Stimulated activated CD4-positive, alpha-beta T cell treated with anti-CD3 and anti-CD28 coated beads, Interleukin-15, amount 100 ng/mL, for 1 hour (primary cell): ENCODE measurements at regions not wholly inside any gene's neighbourhood (a gene's known extent, or its start where the extent isn't known, plus 50 kb on each side); places are given as distances from the start of the nearest gene placed in this dataset.
"Not testable (repeated sequence)": the region's sequence is repeated elsewhere in the genome, so short reads cannot be mapped to it uniquely, and the experiment has no call there.

Experiments used
- DNase-seq, 2 donors: peaks; one replicate each; pipeline ENCODE4 v3.0.0-alpha.2; 2020; ENCODE audit warnings: low read depth in 1 of 2, low spot score in 1 of 2

- no peak for DNase-seq
Measured at GRCh38 chr15:96053031-96053780, 277.3 kb upstream of the NR2F2 start.

- no peak for DNase-seq
Measured at GRCh38 chr15:96053781-96054428, 276.6 kb upstream of the NR2F2 start.

GRCh38 chr15:96054621-96055020 is 275.9 kb upstream of the NR2F2 start:
- no peak for DNase-seq

- DNase-seq, result no peak
Measured at GRCh38 chr15:96058103-96058851, 272.2 kb upstream of the NR2F2 start.

GRCh38 chr15:96058852-96059103 is 271.7 kb upstream of the NR2F2 start:
- DNase-seq, result not testable (repeated sequence)

GRCh38 chr15:96060591-96060990 is 269.9 kb upstream of the NR2F2 start:
- not testable (repeated sequence) for DNase-seq

GRCh38 chr15:96064351-96064756 is 266.1 kb upstream of the NR2F2 start:
- DNase-seq, result no peak

- DNase-seq, result no peak
Measured at GRCh38 chr15:96066126-96066525, 264.4 kb upstream of the NR2F2 start.

- DNase-seq, result no peak
Measured at GRCh38 chr15:96066852-96067495, 263.5 kb upstream of the NR2F2 start.

- no peak for DNase-seq
Measured at GRCh38 chr15:96067677-96068076, 262.8 kb upstream of the NR2F2 start.

GRCh38 chr15:96068897-96069296 is 261.6 kb upstream of the NR2F2 start:
- DNase-seq, result no peak

- DNase-seq, result no peak
Measured at GRCh38 chr15:96070636-96071035, 259.9 kb upstream of the NR2F2 start.

GRCh38 chr15:96072821-96073220 is 257.7 kb upstream of the NR2F2 start:
- DNase-seq, result no peak

- no peak for DNase-seq
Measured at GRCh38 chr15:96073908-96074307, 256.6 kb upstream of the NR2F2 start.

- no peak for DNase-seq
Measured at GRCh38 chr15:96075895-96076294, 254.6 kb upstream of the NR2F2 start.

- DNase-seq, result no peak
Measured at GRCh38 chr15:96076350-96076749, 254.2 kb upstream of the NR2F2 start.

- DNase-seq, result no peak
Measured at GRCh38 chr15:96079041-96079440, 251.5 kb upstream of the NR2F2 start.

- DNase-seq, result no peak
Measured at GRCh38 chr15:96079882-96080281, 250.6 kb upstream of the NR2F2 start.

- DNase-seq, result no peak
Measured at GRCh38 chr15:96086164-96086563, 244.3 kb upstream of the NR2F2 start.

GRCh38 chr15:96087180-96087884 is 243.2 kb upstream of the NR2F2 start:
- no peak for DNase-seq

- no peak for DNase-seq
Measured at GRCh38 chr15:96088650-96089049, 241.8 kb upstream of the NR2F2 start.
